Type B pancreatic cell (in vitro differentiated cells): ENCODE measurements at regions not wholly inside any gene's neighbourhood (a gene's known extent, or its start where the extent isn't known, plus 50 kb on each side); places are given as distances from the start of the nearest gene placed in this dataset.
A peak's percentile ranks its signal among the peaks of the same experiment; 100 is the strongest.

Experiments
- DNase-seq: peaks from one replicate; pipeline ENCODE4 v3.0.0; 2021; ENCODE audit warnings: mixed read lengths; ENCODE audit not compliant: unreplicated experiment; ENCODE audit errors: extremely low spot score
- H3K27ac Mint-ChIP-seq: 2 replicates; pipeline ENCODE4 v1.8.0; 2021; ENCODE audit warnings: mild to moderate bottlenecking, mixed read lengths
- H3K27me3 Mint-ChIP-seq: 2 replicates; pipeline ENCODE4 v1.8.0; 2021; ENCODE audit warnings: mixed read lengths
- H3K36me3 Mint-ChIP-seq: 2 replicates; pipeline ENCODE4 v1.8.0; 2021; ENCODE audit warnings: mixed read lengths
- H3K4me1 Mint-ChIP-seq: one replicate; pipeline ENCODE4 v1.8.0; 2021; ENCODE audit warnings: mixed read lengths; ENCODE audit not compliant: unreplicated experiment
- H3K4me3 Mint-ChIP-seq: 2 replicates; pipeline ENCODE4 v1.8.0; 2021; ENCODE audit warnings: mild to moderate bottlenecking, mixed read lengths
- H3K9me3 Mint-ChIP-seq: 2 replicates; pipeline ENCODE4 v1.8.0; 2021; ENCODE audit warnings: mixed read lengths
- CTCF ChIP-seq: fragments of 200-600 bp; sonication (generic); conservative IDR thresholded peaks from 2 replicates; pipeline ENCODE4 v1.5.0; 2021; ENCODE audit warnings: antibody characterized with exemption, mild to moderate bottlenecking

GRCh38 chr4:15233626-15234025 is 194.2 kb upstream of the C1QTNF7 start:
- no peak for TF ChIP-seq CTCF
- no peak for DNase-seq
- Mint-ChIP-seq H3K36me3 (no peaks in the 10 kb centered on the region), H3K4me1 (peaks cover 29% of the 10 kb centered on the region), H3K9me3 (no peaks in the 10 kb centered on the region), H3K4me3 (no peak overlapping the region), H3K27ac (peak overlapping the region; percentile 64), H3K27me3 (peaks cover 2% of the 10 kb centered on the region)

GRCh38 chr4:15234116-15234855 is 193.5 kb upstream of the C1QTNF7 start:
- DNase-seq: no peak
- no peak overlapping the region for H3K4me3 Mint-ChIP-seq
- no peak for TF ChIP-seq CTCF
- no peak overlapping the region for H3K27ac Mint-ChIP-seq
- peaks cover 3% of the 10 kb centered on the region for H3K27me3 Mint-ChIP-seq
- H3K4me1 Mint-ChIP-seq: peaks cover 29% of the 10 kb centered on the region
- H3K9me3 Mint-ChIP-seq: no peaks in the 10 kb centered on the region
- no peaks in the 10 kb centered on the region for H3K36me3 Mint-ChIP-seq

GRCh38 chr4:15234856-15235126 is 193.0 kb upstream of the C1QTNF7 start:
- Mint-ChIP-seq H3K27me3 (peaks cover 3% of the 10 kb centered on the region), H3K36me3 (no peaks in the 10 kb centered on the region), H3K27ac (no peak overlapping the region), H3K4me3 (no peak overlapping the region), H3K4me1 (peaks cover 29% of the 10 kb centered on the region), H3K9me3 (no peaks in the 10 kb centered on the region)
- no peak for DNase-seq
- TF ChIP-seq CTCF: no peak

GRCh38 chr4:15235135-15235534 is 192.7 kb upstream of the C1QTNF7 start:
- no peaks in the 10 kb centered on the region for H3K9me3 Mint-ChIP-seq
- DNase-seq: no peak
- no peak overlapping the region for H3K4me3 Mint-ChIP-seq
- H3K27ac Mint-ChIP-seq: no peak overlapping the region
- no peak for TF ChIP-seq CTCF
- H3K4me1 Mint-ChIP-seq: peaks cover 29% of the 10 kb centered on the region
- peaks cover 3% of the 10 kb centered on the region for H3K27me3 Mint-ChIP-seq
- H3K36me3 Mint-ChIP-seq: no peaks in the 10 kb centered on the region

GRCh38 chr4:15237648-15238230 is 190.1 kb upstream of the C1QTNF7 start:
- Mint-ChIP-seq H3K4me3 (no peak overlapping the region), H3K27ac (no peak overlapping the region), H3K4me1 (peaks cover 18% of the 10 kb centered on the region), H3K27me3 (peaks cover 3% of the 10 kb centered on the region), H3K36me3 (no peaks in the 10 kb centered on the region), H3K9me3 (no peaks in the 10 kb centered on the region)
- TF ChIP-seq CTCF: no peak
- no peak for DNase-seq
